T-helper 9 cell (primary cell): ENCODE measurements at regions not wholly inside any gene's neighbourhood (a gene's known extent, or its start where the extent isn't known, plus 50 kb on each side); places are given as distances from the start of the nearest gene placed in this dataset.

Experiments used
- DNase-seq: peaks from one replicate; pipeline ENCODE4 v3.0.0-alpha.2; 2020

DNA sequence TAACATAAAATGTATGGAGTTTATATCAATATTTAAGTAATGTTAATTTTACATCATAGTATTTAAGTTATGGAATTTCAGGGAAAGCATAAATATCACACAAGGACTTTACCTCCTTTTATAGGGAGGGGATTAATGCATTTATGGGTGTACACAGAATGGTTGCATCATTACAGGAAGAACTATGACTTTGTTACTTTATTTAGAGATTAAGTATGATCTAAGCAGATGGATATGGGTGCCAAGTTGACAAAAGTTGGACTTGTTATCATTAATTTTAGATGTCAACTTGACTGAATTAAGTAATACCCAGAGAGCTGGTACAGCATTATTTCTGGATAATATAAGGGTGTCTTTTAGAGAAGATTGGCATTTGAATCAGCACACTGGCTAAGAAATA, 160.5 kb upstream of the CDH10 start:
- no peak for DNase-seq

DNA sequence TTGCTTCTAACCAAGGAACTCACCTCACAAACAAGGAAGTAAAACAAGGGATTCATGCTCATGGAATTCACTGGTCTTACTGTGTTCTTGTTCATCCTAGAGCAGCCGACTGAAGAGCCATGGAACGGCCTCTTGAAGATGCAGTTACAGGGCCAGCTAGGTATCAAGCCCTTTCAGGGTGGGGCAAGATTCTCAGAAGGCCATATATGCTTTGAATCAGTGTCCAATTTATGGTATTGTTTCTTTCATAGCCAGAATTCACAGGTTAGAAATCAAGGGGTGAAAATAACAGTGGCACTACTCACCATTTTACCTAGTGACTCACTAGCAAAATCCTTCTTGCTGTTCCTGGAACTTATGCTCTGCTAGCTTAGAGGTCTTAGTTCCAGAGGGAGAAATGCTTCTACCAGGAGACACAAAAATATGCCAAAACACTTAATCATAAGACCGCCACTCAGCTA, 159.5 kb upstream of the CDH10 start:
- DNase-seq = no peak

DNA sequence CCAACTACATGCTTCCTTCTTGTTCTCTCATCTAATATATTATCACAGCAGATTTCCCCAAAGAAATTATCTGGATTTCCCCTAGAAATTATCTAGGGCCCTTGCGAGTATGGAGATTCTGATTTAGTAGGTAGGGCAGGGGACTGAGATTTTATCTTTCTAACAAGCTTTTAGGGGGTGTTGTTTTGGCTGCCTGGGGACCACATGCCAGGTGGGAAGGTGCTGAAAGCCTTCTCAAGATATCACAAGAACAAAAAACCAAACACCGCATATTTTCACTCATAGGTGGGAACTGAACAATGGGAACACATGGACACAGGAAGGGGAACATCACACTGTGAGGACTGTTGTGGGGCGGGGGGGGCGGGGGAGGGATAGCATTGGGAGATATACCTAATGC, 146.5 kb upstream of the CDH10 start:
- no peak for DNase-seq

DNA sequence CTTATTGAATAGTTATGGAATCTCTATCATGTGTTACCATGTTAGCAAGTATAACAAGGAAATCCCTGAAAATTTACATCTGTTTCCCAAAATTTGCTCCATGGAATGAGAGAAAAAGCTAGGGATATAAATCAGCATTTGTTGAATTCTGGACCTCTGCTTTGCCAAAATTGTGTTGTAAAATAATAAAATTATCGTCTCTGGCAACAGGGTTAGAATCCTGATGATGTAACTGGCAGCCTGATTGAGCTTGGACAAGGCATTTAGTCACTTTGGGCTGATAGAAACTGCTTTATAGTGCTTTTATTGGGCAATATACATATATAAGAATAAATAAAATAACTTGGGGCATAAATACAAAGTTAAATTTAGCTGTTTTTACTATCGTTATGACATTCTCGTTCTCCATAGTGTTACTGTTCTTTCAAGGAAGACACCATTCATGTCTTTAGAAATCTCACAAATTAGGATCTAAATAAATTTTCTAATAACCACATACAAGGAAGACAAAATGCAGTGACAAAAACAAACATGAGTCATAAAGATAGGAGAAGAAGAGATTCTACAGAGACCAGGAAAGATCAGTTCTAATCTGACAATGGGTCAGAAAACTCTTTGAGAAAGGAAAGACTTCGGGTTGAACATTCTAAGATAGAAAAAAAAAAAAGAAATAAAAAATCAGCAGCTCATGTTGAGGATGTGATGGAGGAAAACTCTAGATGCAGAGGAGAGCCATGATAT, 145.0 kb upstream of the CDH10 start:
- DNase-seq = no peak

DNA sequence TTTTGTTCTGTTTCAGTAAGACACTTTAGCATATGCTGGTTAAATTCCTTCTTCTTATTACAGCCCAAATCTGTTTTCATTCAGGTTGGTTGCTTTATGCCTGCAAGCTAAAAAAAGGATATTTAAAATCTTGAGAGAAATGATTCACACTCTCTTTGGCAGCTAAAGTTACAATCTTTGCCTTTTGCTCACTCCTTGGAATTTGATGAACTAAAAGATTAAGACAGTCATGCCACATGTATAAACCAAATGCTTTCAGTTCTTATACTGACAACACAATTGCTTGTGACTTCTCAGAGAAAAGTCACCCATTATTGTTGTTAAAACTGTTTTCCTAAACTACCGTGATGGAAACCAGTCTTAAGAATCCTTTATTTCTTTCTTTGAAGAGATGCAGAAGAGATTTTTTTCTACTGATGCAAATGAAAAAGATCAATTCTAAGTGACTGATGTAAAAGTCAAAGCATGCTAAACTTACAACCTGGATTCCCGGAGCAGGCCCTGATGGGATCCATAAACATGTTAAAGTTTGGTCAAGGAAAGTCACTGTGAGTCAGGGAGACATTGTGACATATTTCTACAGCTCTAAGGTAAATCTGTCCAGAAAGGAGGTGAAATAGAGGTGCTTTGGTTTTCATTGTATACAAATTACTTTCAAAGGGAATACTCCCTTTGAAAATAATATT, 144.2 kb upstream of the CDH10 start:
- DNase-seq = no peak

DNA sequence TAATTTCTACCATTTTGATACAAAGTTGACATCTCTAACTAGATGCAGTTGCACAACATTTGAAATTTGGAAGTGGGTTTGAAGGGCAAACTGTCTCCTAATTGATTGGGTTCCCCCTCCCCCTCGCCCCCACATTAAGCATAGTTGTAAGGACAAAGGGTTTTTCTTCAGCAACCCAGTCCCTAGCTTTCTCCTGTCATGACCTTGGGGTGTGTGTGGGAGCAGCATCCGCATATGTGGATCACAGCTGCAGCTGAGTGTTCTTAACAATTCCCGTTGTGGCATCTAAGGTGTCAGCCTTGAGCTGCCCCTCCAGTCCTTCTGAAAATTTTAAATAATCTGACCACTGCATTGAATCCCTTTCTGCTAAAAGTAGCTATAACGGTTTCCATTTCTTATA, 141.3 kb upstream of the CDH10 start:
- DNase-seq = no peak

DNA sequence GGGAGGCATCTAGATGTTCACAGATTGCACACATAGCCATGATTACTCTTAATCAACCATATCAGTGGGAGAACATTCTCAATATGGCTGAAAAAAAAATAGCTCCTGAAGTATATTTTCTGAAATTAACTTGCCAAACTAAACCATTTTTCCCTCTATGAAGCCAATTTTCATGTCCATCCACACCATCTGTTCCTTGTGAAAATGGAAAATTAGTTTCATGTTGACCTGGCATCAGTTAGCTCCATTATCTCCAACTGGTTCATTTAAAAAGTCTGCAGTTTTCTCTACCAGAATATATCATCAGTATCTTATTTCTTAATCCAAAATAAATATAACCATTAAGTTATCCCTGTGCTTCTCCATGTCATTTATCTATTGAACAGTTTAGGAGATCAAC, 138.8 kb upstream of the CDH10 start:
- DNase-seq = no peak

DNA sequence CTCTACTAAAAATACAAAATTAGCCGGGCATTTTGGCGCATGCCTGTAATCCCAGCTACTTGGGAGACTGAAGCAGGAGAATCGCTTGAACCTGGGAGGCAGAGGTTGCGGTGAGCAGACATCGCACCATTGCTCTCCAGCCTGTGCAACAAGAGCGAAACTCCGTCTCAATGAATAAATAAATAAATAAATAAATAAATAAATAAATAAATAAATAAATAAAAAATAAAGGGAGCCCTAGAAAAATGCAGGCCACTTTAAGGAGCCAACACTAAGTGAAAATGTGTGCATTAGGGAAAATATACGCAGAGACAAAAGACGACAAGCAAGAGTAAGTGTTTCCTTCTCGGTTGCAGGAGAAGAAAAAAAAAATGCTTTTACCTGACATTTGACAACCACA, 132.6 kb upstream of the CDH10 start:
- no peak for DNase-seq

DNA sequence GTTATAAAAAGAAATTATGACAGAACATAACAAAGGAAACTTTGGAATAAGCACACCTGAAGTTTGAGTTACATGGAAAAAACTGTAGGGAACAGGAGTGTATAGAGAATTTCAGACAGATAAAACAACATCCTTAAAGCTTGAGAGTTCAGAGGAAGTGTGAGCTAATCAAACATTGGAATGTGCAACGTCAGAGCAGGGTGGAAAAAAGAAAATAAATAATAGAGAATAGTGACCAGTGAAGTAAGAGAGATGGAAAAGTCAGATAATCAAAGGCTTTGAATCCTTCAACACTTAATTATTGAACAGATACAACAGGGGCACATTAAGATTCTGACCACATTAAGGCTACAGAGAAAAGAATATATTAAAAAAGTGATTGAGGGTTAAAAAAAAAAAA, 128.5 kb upstream of the CDH10 start:
- no peak for DNase-seq

DNA sequence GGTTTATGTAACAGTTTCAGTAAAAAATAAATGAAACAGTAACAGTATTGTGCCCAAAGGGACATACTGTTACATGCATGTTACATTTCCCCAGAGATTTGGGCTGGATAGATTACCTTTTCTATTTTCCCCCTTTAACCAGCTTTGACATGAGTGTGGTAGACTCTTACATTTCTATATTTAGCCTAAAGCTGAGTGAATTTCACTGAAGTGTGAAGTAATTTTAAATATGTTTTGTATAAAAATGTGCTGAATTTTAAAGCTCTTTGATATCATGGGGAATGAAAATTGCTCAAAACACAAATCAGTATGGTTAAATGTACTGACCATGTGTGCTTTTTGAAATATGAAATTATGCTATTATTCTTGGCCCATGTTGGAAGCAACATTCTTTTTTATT, 122.3 kb upstream of the CDH10 start:
- DNase-seq = no peak

DNA sequence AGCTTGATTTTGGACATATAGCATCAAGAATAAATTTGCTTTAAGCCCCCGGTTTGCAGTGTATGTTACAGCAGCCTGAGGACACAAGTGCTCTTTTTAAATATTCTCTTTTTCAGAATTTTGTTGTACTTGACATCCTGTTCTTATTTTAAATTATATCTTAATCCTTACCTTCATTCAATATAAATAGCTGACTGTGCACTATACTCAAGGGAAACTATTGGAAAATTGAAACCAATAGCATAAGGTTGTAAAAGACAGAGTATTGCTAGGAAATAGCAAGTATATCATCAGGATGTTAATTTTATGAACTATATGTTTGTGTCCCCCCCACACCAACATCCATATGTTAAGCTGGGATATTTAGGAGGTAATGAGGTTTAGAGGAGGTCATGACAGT, 120.4 kb upstream of the CDH10 start:
- DNase-seq = no peak

DNA sequence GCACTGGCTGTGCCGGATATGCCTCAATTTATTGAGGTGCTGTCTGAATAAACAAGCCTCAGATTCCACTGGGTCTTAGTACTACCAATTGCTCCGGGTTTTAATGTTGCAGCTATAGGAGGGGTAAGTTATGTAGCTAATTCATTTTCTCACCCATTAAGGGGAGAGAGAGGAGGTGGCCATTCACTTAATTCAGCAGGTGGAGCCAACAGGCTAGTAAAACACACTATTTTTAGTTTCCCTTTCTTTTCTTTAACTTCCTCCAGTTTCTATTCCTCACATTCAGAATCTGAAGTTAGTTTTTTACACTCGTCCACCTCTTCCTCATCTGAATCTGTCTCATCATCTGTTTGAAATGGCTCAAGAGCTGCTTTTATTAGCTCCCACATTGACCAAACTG, 105.6 kb upstream of the CDH10 start:
- no peak for DNase-seq

DNA sequence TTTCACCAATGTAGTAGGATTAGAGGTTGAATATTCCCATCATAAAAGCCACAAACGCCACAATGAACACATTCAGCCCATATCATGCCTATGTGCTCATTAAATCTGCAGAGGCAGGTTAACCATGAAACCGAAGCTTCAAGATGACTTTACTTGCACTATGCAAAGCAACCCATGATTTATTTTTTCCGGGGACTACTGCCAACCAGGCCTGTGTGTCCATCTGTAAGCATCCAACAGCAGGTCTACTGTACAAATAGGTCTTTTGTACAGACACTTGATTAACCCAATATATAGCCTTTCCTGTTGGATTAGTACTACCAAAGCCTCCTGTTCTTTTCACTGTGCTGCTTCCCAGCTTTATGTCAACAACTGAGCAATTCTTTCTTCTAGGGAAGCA, 104.9 kb upstream of the CDH10 start:
- DNase-seq = no peak

DNA sequence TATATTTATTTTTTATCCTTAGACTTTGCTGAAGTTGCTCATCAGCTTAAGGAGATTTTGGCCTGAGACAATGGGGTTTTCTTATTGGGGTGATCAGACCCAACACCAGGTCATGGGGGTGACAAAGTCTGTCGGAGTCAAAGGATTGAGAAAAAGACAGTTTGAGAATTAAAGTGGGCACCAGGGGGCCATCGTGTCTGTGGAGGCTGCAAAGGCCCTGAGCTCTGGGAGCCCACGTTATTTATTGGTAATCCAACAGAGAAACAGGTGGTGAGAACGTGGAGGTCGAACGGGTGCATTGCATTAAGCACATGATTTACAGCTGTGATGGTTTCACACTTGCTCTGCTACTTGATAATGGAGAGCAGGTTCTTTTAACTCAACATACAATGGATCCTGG, 102.5 kb upstream of the CDH10 start:
- DNase-seq = no peak

DNA sequence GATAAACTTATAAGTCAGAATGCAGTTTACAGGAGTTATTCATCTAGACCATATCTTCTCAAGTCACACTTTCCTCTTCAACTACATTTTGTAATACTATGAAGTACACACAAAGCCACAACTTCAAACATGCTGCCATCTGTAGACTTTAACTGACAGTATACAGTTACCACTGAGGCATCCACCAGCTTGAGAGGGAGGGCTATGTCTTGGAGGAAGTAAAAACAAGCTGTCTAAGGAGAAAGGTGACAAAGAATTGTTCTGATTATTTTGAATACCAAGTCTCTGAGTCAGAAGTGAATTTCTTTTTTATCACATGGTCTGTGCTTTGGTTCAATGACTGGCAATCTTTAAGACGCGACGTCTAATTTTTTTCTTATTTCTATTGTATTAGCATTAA, 97.6 kb upstream of the CDH10 start:
- DNase-seq = no peak

DNA sequence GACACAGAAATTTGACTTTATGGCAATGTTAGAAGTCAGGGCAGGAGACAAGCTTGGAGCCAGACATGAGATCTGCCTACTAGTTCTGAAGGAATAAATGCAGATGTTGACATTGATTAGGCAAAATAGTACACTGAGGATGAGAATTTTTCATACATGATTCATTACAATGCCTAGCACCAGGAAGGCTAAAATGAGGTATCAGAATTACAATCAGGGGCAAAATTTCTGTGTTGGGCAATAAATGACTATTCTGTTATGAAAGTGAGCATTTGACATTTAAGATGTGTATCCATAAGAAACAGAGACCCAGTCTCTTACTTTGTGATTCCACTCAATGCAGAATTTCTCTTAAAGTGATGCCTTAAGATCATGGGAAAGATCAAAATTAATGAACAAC, 92.4 kb upstream of the CDH10 start:
- no peak for DNase-seq

DNA sequence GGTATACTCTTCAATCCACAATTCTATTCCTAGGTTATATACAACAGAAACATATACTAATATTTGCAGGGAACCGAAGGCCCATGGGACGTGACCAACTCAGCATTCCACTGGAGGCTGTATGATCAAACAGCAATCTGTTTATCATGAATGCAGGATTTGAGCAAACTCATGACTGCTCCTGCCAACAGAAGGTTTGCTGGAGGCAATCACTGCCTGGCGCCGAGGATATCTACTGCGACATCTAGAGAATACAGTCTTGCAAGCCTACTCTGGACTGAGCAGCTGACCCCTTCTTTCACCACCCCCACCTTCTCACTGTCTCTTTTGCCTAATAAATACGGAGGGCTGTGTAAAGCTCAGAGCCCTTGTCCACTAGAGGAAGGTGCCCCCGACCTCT, 90.5 kb upstream of the CDH10 start:
- no peak for DNase-seq

DNA sequence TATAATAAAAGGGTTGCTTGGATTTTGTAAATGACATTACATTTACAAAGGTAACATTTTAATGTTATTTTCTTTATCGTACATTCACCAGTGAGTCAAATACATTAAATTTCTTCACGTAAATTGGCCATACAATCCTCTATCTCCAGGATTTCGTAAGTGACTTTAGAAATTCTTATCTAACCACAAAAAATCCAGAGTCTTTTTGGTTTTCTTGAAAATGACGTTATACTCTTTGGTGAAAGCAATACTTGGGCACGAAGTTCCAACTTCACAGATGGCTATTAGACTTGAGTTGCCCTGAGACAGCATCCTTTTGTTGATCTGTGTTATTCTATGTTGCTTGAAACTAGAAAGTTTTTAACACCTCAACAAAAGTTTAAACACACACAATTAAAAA, 87.4 kb upstream of the CDH10 start:
- no peak for DNase-seq

DNA sequence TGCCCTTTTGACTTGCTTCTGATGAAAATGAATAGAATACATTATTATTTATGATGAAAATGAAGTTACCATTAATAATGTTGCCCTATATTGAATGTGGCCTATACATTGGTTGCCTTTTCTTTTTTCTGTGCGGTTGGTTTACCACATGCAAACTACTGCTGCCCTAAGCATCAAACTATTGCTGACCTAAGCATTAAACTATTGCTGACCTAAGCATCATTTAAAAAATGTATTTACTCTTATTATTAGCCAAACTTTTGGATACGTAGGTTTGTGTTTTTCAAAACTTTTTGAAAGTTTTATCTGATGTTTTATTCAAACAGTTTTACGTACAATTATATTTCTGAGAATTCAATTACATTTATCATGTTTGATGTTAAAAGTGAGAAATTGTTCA, 76.0 kb upstream of the CDH10 start:
- no peak for DNase-seq

DNA sequence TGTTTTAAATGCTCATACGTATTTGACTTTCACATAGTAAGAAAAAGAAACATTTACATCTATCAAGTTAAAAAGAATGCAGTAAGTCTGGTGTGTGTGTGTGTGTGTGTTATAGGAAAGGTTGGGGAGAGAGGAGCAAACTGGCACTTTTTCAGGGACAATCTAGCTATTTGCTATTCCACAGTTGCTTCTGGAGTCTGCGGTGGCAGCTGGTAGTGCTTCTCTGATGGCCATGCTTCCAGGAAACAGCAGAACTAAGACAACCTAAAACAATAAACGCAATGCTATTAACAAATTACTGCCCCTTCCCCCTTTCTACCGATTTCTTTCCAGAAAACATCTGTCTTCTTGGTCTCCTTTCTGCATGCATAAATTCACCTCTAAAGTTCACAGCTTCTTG, 70.0 kb upstream of the CDH10 start:
- DNase-seq = no peak

DNA sequence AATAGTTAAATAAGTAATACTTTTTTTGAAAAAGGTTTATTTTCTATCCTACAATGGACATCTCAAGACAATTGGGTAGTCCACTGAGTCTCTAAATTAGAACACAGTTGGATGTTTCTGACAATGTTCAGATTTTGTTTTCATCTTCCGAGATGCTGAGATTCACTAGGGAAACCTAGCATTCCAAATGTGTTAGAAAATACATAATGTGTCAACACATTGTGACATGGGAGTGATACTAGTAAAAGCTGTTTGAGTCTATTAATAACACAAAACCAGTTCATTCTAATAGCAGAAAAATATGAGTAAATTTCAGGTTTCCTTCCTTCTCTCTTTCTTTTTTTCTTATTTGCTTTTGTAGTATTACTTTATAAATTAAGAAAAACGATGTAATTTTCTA, 68.2 kb upstream of the CDH10 start:
- DNase-seq = no peak

DNA sequence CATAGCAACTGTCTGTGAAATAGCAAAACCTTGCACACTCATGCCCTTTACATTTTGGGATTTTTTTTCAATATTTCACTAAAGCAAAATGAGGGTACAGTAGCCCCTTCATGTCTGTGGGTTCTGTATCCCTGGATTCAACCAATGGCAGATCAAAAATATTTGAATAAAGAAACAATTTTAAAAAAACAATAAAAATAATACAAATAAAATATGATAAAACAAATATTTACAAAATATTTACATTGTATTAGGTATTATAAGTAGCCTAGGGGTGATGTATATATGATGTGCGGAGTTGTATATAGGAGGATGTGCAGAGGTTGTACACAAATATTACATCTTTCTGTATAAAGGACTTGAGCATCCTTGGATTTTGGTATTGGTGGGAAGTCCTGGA, 67.3 kb upstream of the CDH10 start:
- DNase-seq = no peak

DNA sequence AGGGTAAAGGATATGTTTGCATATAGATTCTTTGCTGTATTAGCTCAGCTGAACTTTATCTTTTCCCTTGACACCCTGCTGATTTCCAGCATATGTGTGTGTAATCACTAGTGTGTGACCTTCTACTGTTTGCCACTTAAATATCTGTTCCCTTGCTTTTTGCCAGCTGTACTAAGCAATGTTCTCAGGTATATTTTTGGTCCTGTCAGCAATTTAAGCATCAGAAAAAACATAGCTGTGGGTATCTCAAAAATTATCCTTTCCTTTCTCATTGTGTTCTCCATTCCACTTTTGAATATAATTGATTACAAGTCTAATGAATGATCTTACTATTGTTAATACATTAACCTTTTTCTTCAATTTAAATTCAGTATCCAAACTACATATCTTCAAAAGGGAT, 59.2 kb upstream of the CDH10 start:
- no peak for DNase-seq
